ENCODE measurements at regions not wholly inside any gene's neighbourhood (a gene's known extent, or its start where the extent isn't known, plus 50 kb on each side); places are given as distances from the start of the nearest gene placed in this dataset.

DNA sequence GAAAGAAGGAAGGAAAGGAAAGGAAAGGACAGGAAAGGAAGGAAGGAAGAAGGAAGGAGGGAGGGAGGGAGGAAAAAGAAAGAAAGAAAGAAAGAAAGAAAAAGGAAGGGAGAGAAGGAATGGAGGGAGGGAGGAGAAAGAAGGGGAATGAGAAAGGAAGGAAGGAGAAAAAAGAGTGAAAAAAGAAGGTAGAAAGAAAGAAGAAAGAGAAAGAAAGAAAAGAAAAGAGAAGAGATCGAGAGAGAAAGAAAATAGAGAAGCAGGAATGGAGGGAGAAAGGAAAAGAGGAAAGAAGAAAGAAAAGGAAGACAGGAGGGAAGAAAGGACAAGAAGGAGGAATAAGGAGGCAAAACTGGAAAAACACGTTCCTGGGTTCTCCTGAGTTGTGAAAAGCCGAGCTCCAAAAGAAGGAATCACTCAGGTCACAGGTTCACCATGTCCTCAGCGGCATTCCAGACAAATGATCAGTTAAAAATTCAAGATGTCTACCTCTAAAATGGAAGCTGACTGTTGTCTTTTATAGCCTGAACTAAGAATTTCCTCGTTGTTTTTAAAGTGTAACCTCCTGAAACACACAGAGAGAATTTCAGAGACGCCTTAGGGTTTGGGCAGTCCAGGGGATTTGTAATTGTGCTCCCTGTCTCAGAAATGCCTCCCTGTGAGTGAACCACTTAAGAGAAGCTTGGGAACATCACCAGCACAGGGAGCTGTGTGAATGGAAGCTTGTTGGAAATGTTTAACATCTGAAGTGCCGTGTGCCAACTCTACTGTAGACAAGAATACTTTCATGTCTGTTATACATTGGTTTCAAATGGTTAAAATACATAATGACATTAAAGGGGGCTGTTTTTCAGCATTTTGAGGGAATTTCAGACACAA lies 80.7 kb downstream of the INHBA start:
- H3K9me3 ChIP-seq (ENCODE audit: low read length), result no peaks in the 10 kb centered on the region
- no TSS peak for BruUV-seq (replicated peaks)
- no peaks in the 10 kb centered on the region for H4K20me1 ChIP-seq (ENCODE audit: insufficient read depth, low read length)
- intact Hi-C loops (cut with micrococcal nuclease; ENCODE audit: unreplicated experiment), result no loop called here
- H3K4me2 ChIP-seq (ENCODE audit: low read length), result no peak overlapping the region
- CTCF ChIA-PET (ENCODE audit: unreplicated experiment), result no interaction called here
- H3K4me3 ChIP-seq (ENCODE audit: low read depth, low read length, poor library complexity, severe bottlenecking), result no peak overlapping the region
- no peaks in the 10 kb centered on the region for H3K9me2 ChIP-seq (ENCODE audit: insufficient read depth, low read length)
- POLR2A ChIA-PET, result interaction anchor here (0.9 kb wide), 1 partner anchor 830 kb away, joined by 3 read pairs; no protein-coding TSS in a partner anchor
- no peak for DNase-seq (ENCODE audit: low spot score)
- TF ChIP-seq, protein P1, sequence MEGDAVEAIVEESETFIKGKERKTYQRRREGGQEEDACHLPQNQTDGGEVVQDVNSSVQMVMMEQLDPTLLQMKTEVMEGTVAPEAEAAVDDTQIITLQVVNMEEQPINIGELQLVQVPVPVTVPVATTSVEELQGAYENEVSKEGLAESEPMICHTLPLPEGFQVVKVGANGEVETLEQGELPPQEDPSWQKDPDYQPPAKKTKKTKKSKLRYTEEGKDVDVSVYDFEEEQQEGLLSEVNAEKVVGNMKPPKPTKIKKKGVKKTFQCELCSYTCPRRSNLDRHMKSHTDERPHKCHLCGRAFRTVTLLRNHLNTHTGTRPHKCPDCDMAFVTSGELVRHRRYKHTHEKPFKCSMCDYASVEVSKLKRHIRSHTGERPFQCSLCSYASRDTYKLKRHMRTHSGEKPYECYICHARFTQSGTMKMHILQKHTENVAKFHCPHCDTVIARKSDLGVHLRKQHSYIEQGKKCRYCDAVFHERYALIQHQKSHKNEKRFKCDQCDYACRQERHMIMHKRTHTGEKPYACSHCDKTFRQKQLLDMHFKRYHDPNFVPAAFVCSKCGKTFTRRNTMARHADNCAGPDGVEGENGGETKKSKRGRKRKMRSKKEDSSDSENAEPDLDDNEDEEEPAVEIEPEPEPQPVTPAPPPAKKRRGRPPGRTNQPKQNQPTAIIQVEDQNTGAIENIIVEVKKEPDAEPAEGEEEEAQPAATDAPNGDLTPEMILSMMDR (conservative IDR thresholded peaks at IDR 0.05; ENCODE audit: low read length), result no peak
- TF ChIP-seq EZH2phosphoT487 (IDR thresholded peaks at IDR 0.05; ENCODE audit: borderline replicate concordance, low read depth, low read length), result no peak
- no peaks in the 10 kb centered on the region for H3K79me2 ChIP-seq (ENCODE audit: insufficient read depth, low read depth, low read length)
- no peak overlapping the region for H3K27ac ChIP-seq (ENCODE audit: low read depth, low read length, poor library complexity, severe bottlenecking)
- no peaks in the 10 kb centered on the region for H3K36me3 ChIP-seq (ENCODE audit: insufficient read depth, low read length)
- no peak overlapping the region; the same call in 1 of the 2 replicates for H2AFZ ChIP-seq (ENCODE audit: low read length)
- H3K4me1 ChIP-seq (ENCODE audit: insufficient read depth, low read length, poor library complexity, severe bottlenecking), result no peaks in the 10 kb centered on the region

DNA sequence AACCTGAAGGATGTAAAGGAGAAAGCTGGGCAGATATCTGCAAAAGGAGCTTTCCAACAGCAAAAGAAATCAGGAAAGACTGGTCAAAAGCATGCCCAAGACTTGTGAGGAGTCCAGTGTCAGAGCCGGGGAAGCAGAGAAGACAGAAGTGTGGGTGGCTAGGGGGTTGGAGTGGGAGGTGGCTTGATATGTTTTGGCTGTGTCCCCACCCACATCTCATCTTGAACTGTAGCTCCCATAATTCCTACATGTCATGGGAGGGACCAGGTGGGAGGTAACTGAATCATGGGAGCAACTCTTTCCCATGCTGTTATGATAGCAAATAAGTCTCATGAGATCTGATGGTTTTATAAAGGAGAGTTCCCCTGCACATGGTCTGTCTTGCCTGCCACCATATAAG lies 84.9 kb downstream of the INHBA start:
- Histone ChIP-seq H3K4me2 (ENCODE audit: low read length) (no peak overlapping the region), H3K4me3 (ENCODE audit: low read depth, low read length, poor library complexity, severe bottlenecking) (no peak overlapping the region), H3K9me2 (ENCODE audit: insufficient read depth, low read length) (no peaks in the 10 kb centered on the region), H3K9me3 (ENCODE audit: low read length) (no peaks in the 10 kb centered on the region), H3K4me1 (ENCODE audit: insufficient read depth, low read length, poor library complexity, severe bottlenecking) (no peaks in the 10 kb centered on the region), H3K79me2 (ENCODE audit: insufficient read depth, low read depth, low read length) (no peaks in the 10 kb centered on the region), H3K27ac (ENCODE audit: low read depth, low read length, poor library complexity, severe bottlenecking) (no peak overlapping the region), H3K36me3 (ENCODE audit: insufficient read depth, low read length) (no peaks in the 10 kb centered on the region), H2AFZ (ENCODE audit: low read length) (no peak overlapping the region), H4K20me1 (ENCODE audit: insufficient read depth, low read length) (no peaks in the 10 kb centered on the region)
- intact Hi-C loops (cut with micrococcal nuclease; ENCODE audit: unreplicated experiment), result no loop called here
- BruUV-seq (replicated peaks), result no TSS peak
- POLR2A ChIA-PET, result no interaction called here
- CTCF ChIA-PET (ENCODE audit: unreplicated experiment), result no interaction called here
- no peak for DNase-seq (ENCODE audit: low spot score)
- TF ChIP-seq, protein P1 (conservative IDR thresholded peaks at IDR 0.05; ENCODE audit: low read length), result no peak
- TF ChIP-seq EZH2phosphoT487 (IDR thresholded peaks at IDR 0.05; ENCODE audit: borderline replicate concordance, low read depth, low read length), result no peak

DNA sequence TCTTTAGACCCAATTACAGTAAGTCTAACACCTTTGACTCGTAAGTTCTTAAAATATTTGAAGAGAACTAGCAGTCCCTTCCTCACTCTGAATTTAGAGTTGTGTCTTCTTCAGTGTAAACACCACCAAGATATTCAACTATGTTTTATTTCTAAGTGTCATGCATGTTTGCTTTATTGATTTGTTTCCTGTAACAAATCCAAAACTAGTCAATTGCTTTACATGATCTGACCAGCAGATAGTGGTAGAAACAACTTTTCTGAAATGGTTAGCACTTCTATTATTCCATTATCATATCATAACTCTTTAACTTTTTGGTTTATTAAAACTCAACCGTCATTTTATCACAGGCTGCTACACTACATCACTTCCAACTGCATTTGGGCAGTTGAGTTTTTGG lies 90.1 kb downstream of the INHBA start:
- no peak overlapping the region for H2AFZ ChIP-seq (ENCODE audit: low read length)
- H3K9me2 ChIP-seq (ENCODE audit: insufficient read depth, low read length), result no peaks in the 10 kb centered on the region
- no peaks in the 10 kb centered on the region for H3K4me1 ChIP-seq (ENCODE audit: insufficient read depth, low read length, poor library complexity, severe bottlenecking)
- TF ChIP-seq, protein P1 (conservative IDR thresholded peaks at IDR 0.05; ENCODE audit: low read length), result no peak
- TF ChIP-seq EZH2phosphoT487 (IDR thresholded peaks at IDR 0.05; ENCODE audit: borderline replicate concordance, low read depth, low read length), result no peak
- no peaks in the 10 kb centered on the region for H3K79me2 ChIP-seq (ENCODE audit: insufficient read depth, low read depth, low read length)
- no peaks in the 10 kb centered on the region for H3K9me3 ChIP-seq (ENCODE audit: low read length)
- ChIA-PET POLR2A (no interaction called here), CTCF (ENCODE audit: unreplicated experiment) (no interaction called here)
- intact Hi-C loops (cut with micrococcal nuclease; ENCODE audit: unreplicated experiment), result no loop called here
- BruUV-seq (replicated peaks), result no TSS peak
- no peak overlapping the region for H3K27ac ChIP-seq (ENCODE audit: low read depth, low read length, poor library complexity, severe bottlenecking)
- no peaks in the 10 kb centered on the region for H4K20me1 ChIP-seq (ENCODE audit: insufficient read depth, low read length)
- no peak overlapping the region for H3K4me3 ChIP-seq (ENCODE audit: low read depth, low read length, poor library complexity, severe bottlenecking)
- DNase-seq (ENCODE audit: low spot score), result no peak
- H3K36me3 ChIP-seq (ENCODE audit: insufficient read depth, low read length), result no peaks in the 10 kb centered on the region
- H3K4me2 ChIP-seq (ENCODE audit: low read length), result no peak overlapping the region
